ENCODE measurements at regions not wholly inside any gene's neighbourhood (a gene's known extent, or its start where the extent isn't known, plus 50 kb on each side); places are given as distances from the start of the nearest gene placed in this dataset.

GRCh38 chr16:85443531-85443930, 169.6 kb upstream of the GSE1 start:
- TF ChIP-seq POLR2A (IDR thresholded peaks at IDR 0.05), result no peak
- no peak for TF ChIP-seq CTCF (IDR thresholded peaks at IDR 0.05)
